ENCODE measurements at regions not wholly inside any gene's neighbourhood (a gene's known extent, or its start where the extent isn't known, plus 50 kb on each side); places are given as distances from the start of the nearest gene placed in this dataset.

DNA sequence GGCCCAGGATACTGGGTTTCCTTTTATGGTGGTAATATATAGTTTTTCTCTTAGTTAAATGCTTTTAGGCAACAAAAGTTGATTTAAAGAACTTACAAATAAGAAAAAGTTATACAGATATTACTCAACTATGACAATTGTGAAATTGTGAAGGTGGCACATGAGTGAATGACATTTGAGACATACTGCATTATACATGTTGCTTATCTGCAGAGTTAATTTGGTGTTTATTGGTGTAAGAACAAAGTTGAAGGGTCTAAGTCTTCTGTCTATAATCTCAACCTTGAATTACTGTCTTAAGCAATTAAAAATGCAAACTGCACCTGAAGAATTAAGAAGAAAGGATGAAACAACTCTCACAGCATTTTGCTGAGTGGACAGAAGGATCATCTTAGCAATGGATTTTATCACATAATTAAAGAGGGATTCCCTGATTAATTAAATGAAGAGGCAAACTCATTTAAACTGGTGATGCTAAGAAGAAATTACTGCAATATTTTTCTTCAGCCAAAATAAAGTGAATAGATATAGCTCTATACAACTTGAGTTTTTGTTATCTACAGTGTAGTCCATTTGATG lies 298.9 kb upstream of the TGFBR2 start:
- H3K27ac ChIP-seq = peak overlapping the region in 2 of 4 donors; percentile 5 to 18
- H3K4me3 ChIP-seq = no peak overlapping the region
- H3K9me3 ChIP-seq = no peaks in the 10 kb centered on the region
- DNase-seq = no peak
- TF ChIP-seq, protein P1, sequence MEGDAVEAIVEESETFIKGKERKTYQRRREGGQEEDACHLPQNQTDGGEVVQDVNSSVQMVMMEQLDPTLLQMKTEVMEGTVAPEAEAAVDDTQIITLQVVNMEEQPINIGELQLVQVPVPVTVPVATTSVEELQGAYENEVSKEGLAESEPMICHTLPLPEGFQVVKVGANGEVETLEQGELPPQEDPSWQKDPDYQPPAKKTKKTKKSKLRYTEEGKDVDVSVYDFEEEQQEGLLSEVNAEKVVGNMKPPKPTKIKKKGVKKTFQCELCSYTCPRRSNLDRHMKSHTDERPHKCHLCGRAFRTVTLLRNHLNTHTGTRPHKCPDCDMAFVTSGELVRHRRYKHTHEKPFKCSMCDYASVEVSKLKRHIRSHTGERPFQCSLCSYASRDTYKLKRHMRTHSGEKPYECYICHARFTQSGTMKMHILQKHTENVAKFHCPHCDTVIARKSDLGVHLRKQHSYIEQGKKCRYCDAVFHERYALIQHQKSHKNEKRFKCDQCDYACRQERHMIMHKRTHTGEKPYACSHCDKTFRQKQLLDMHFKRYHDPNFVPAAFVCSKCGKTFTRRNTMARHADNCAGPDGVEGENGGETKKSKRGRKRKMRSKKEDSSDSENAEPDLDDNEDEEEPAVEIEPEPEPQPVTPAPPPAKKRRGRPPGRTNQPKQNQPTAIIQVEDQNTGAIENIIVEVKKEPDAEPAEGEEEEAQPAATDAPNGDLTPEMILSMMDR (IDR thresholded peaks at IDR 0.05) = no peak
- no peak for TF ChIP-seq POLR2A (IDR thresholded peaks at IDR 0.05)
- no peaks in the 10 kb centered on the region for H3K27me3 ChIP-seq
- no peaks in the 10 kb centered on the region for H3K4me1 ChIP-seq
- H3K36me3 ChIP-seq = no peaks in the 10 kb centered on the region

DNA sequence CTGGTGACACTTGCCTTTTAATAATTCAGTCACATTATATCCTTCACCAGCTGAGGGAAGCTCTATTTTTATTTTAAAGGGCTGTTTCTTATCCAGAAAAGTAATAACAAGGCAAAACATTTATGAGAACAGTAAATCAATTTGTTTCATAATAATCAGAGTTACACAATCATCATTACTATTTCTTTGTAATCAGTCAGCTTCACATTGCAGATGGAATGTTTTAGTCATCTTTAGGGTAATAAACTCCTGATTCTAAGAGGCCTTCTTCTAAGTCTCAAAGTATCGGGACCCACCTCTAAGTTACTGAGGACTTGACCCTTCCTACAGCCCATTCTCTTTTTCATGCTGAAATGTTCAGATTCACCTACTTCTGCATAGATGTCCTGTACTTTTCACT lies 298.3 kb upstream of the TGFBR2 start:
- Histone ChIP-seq H3K9me3 (no peaks in the 10 kb centered on the region), H3K4me1 (no peaks in the 10 kb centered on the region), H3K27ac (peak overlapping the region in 3 of 4 donors; percentile 5 to 26 (median 18)), H3K27me3 (no peaks in the 10 kb centered on the region), H3K36me3 (no peaks in the 10 kb centered on the region), H3K4me3 (no peak overlapping the region)
- no peak for DNase-seq
- TF ChIP-seq, protein P1 (IDR thresholded peaks at IDR 0.05) = no peak
- TF ChIP-seq POLR2A (IDR thresholded peaks at IDR 0.05) = no peak

DNA sequence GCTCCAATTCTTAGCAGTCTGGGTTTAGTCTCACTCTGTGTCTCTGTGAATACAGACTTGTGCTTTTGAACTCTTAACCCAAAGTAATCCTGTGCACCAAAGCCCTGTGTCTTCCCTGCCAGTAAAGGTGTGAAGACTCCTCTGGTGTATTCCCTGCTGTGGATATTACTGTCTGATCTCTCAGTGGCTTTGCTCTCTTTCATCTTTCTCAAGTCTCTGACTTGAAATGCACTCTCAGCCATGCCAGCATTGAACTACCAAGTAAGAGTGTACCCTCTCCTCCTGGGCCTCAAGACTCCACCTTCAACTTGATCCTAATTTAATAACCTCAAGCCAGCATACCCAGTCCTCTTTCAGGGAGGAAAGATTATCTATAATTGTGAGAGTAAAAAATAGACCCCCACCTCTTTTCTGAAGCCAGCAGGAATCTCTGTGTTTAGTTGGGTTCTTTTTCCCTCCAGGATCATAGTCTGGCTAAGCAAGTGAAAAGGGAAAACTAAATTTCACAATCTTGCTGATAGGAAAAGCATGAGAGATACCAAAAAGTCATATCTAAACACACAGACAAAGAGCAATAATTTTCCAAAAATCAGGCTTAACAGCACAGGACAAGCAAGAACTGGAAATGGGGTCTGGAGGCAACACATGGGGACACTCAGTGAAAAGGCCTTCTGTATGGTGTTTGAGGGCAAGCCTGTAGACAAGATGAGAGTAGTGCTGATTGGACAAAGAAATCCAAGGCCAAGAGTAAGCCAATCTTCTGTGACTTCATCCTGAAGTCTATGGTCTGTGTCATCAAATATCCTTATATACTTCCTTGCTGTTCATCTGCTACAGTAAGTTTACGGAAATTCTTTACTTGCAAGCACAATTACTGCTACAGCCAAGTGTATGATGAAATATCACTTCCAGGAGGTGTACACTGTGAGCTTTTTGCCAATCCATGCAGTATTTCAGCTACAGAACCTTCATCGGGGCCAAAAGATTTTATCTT lies 296.1 kb upstream of the TGFBR2 start:
- Histone ChIP-seq H3K27me3 (no peaks in the 10 kb centered on the region), H3K27ac (no peak overlapping the region), H3K4me1 (no peaks in the 10 kb centered on the region), H3K4me3 (no peak overlapping the region), H3K36me3 (no peaks in the 10 kb centered on the region), H3K9me3 (no peaks in the 10 kb centered on the region)
- no peak for DNase-seq
- no peak for TF ChIP-seq POLR2A (IDR thresholded peaks at IDR 0.05)
- TF ChIP-seq, protein P1 (IDR thresholded peaks at IDR 0.05) = no peak

DNA sequence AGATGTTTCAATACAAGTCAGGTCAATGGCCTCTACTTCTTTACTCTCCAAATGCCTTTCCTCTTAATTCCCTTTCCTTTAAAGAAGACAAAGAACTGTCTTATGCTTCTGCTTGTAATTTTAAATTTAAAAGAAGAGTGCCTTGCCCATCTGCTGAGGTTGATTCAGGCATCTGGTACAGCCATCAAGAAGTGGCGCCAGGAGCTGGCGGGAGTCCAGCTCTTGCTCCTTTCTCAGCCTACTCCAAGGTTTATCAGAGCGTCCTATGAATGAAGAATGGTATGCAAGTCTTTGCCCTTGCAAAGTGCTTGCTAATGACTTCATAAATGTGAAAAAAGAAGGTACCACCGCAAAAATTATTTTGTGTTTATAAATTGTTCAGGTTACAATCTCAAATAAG lies 294.6 kb upstream of the TGFBR2 start:
- no peak overlapping the region for H3K4me3 ChIP-seq
- TF ChIP-seq, protein P1 (IDR thresholded peaks at IDR 0.05) = no peak
- TF ChIP-seq POLR2A (IDR thresholded peaks at IDR 0.05) = no peak
- H3K4me1 ChIP-seq = no peaks in the 10 kb centered on the region
- H3K36me3 ChIP-seq = no peaks in the 10 kb centered on the region
- H3K9me3 ChIP-seq = no peaks in the 10 kb centered on the region
- no peaks in the 10 kb centered on the region for H3K27me3 ChIP-seq
- no peak for DNase-seq
- H3K27ac ChIP-seq = no peak overlapping the region

DNA sequence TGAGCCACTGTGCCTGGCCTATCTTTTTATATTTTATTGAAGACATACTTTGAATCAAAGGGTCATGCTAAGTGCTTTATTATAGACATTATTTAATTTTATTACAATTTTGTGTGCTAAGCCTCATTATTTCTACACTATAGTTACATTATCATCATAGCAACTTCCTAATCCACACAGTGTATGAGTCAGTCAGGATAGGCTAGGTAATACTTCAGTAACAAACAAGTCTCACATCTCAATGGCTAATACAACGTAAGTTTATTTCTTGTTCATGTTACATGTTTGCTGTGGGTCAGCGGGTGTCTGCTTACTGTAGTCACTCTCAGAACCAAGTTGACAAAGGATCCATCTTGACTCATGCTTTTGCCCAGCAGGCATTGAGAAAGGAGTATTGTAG lies 292.6 kb upstream of the TGFBR2 start:
- no peak for TF ChIP-seq POLR2A (IDR thresholded peaks at IDR 0.05)
- TF ChIP-seq, protein P1 (IDR thresholded peaks at IDR 0.05) = no peak
- Histone ChIP-seq H3K27me3 (no peaks in the 10 kb centered on the region), H3K4me1 (no peaks in the 10 kb centered on the region), H3K36me3 (no peaks in the 10 kb centered on the region), H3K9me3 (no peaks in the 10 kb centered on the region), H3K27ac (no peak overlapping the region), H3K4me3 (no peak overlapping the region)
- no peak for DNase-seq

Measured in Peyer's patch (tissue), 4 donors.